Effector CD4-positive, alpha-beta T cell (primary cell): ENCODE measurements at regions not wholly inside any gene's neighbourhood (a gene's known extent, or its start where the extent isn't known, plus 50 kb on each side); places are given as distances from the start of the nearest gene placed in this dataset.

Source experiments
- DNase-seq: peaks from one replicate; pipeline ENCODE4 v3.0.0-alpha.2; 2020

DNA sequence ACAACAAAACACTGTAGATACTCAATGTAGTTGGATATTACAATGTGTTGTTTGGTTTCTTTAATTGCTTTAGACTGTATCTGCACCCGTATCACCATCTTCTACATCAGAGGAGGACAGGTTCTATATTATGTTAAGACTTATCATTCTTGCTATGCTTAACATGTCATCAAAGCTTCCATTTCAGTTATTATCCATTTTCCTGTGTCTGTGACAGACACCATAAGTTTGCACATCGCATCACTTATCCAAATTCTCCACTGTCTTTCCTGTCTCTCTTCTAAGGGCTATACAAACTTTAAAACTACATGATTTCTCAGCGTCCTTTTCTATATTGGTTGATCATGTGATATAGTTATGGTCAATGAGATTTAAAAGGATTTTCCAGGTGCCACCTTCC lies 719.0 kb downstream of the TBC1D32 start:
- DNase-seq, result no peak

DNA sequence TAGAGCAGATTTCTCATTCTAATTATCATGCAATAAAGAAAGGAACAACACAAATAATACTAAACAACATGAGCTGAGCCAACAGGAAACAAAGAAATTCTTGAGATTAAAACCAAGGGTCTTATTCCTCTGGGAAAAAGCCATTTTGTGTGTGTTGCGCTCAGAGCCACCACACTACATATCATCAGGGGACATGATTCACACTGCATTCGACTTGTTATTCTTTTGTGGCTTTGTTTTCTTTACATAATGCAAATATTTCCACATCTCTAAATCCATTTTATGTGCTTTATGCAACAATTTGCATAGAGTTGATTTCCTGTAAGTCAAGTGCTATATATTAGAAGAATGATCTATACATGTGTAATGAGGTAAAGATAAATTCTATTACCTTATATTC lies 719.6 kb downstream of the TBC1D32 start:
- no peak for DNase-seq

DNA sequence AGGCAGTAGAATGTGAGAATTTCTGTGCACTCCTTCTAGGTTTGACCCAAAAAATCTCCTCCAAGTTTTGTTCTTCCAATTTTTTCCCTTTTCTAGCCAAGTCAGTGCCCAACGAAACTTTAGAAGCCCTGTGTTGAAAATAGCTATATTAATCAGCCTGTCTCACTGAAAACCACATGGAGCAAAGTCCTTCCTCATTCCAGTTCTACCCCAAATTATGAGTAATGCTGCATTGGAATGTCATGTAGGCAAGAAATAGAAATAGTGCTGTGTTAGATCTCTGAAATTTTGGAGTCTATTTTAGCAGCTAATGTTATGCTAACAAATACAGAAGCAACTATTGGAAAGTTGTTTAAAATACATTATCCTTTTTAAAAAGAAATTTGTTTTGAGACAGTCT lies 725.5 kb downstream of the TBC1D32 start:
- DNase-seq, result no peak

DNA sequence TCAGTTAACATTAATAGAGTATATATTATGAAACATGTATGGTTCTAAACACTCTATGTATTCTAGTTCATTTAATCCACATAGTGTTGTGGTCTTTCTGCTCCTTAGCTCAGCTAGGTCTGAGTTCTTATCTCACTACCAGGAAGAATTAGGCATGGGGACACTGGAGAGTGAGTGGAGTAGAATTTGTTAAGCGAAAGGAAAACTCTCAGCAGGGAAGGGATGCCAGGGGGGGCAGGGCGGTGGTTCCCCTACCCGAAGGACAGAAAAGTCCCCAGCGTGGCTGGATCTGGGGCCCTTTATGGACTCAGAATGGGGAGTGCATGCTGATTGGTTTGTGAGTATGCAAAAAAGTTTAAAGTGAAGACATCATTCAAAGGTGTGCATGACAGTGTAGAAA lies 727.5 kb downstream of the TBC1D32 start:
- no peak for DNase-seq

DNA sequence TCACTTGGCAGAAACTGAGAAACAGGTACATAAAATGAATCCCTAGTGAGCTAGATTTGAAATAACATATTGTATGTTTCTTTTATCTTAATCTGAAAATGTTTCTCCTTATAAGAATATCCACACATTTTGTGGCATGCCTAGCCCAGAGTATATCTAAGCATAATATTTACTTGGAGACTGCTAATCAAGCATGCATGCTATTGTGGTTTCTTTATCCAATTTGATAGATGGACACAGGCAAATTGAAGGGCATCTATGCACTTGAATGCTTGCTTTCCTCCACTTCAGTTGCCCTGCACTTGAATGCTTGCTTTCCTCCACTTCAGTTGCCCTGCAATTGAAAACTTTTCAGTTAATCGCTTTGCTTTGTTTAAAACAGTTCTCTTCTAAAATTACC lies 729.8 kb downstream of the TBC1D32 start:
- no peak for DNase-seq

DNA sequence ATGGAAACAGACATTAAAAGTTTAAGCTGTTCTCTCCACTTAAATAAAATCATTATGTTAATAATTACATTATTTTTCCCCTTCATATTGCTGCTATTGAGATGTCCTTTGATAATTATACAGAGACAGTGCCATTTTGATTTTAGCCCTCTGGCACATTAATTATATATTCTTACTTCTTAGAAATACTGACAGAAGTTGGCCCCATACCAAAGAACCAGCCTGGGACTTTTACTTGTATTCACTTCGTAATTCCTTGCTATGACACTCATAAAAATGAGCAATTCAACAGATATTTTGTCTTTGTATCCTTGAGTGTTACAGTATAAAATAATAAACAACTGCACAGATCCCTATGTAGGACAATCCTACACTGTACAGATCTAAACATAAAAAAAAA lies 743.7 kb downstream of the TBC1D32 start:
- DNase-seq, result no peak

DNA sequence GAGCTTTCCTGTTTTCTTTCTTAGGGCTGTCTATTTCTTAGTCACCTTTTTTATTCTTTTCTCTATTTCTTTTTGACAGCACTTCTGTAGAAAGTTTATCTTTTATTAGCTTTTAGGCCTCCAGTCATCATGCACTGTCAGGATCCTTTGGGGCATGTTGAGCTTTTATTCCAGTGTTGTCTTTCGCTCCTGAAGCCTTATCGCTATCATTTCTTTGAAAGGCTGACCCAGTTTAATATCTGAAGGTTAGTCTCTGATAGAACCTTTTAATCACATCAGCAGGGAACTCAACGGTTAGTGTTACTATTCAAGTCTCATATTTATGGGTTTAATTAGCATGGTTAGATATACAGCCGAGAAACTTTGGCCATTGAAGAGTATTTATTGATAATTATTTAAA lies 745.9 kb downstream of the TBC1D32 start:
- DNase-seq, result no peak

DNA sequence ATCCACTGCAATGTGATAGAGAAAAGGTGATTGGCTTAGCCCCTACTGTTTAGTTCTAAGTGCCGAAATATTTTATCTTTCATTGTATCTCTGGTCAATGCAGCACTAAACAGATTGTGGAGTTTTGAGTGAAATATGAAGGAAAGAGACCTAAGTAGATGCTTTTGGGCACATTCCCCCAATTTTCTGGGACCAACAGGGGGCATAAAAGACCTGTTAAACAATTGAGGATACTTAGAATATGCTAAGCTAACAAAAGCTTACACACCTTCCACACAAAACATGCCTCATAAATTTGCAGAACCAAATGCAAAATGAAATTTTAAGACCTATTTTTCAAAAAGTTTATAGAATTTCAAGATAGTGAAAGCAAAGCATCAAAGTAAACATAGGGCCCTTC lies 746.9 kb downstream of the TBC1D32 start:
- DNase-seq, result no peak

DNA sequence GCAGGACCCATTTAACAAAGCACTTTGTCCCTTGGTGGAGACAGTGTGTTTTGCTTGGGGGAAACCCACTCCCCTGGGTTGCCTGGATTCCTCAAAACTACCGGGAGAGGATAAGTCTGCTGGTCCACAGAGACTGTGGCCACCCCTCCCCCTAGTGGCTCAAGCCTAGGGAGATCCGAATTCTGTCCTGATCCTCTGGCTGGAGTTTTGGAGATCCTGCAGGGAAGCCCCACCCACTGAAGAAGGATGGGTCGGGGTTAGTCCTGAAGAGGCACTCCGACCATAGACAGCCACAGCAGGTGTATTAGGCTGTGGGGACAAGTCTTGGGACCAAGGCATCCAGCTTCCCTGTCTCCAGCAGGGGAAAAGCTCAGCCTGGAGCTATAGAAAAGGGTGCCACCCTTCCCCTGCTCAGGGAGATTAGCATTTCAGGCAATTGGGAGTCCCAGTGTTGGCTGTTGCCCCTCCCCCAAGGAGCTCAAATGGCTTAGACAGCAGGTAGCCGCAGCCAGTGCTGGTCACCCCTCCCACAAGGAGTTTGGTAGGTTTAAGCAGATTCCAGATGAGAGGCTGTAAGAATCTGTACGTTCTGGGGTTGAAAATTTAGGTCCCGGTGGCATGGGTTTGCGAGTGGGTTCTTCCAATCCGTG lies 750.0 kb downstream of the TBC1D32 start:
- no peak for DNase-seq

DNA sequence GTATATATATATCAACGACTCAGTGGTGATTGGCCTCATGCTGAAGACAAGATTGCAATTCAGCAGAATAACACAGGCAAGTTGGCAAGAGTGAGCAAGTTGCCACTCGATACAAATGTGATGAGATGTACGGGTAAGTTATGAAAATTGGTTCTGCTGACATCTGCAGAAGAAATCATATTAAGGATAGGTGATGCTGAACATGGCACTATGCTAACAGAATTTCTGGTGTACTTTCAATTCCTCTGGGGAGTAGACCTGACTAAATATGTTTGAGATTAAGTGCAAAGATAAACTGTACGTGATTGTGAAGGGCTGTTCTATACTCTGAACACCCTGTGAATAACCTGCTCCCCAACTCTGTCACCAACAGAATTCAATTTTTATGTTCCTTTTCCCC lies 758.2 kb downstream of the TBC1D32 start:
- no peak for DNase-seq

DNA sequence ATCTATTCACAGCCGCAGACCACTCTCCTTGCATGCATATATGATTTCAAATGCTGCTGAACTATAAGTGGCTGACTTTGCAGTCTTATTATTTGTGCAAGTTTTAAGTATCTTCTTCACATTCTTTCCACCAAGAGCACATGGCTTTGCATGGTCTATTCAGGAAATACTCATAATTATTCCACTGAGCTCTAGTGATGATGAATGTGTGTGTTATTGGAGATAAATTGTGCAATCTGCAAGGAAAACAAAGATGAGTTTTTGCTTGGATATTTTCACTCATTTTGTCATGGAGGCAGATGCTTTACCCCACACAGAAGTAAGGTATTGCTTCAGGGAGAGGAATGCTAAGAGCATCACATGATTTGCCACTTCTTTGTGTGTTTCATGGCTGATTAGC lies 764.6 kb downstream of the TBC1D32 start:
- DNase-seq, result no peak

DNA sequence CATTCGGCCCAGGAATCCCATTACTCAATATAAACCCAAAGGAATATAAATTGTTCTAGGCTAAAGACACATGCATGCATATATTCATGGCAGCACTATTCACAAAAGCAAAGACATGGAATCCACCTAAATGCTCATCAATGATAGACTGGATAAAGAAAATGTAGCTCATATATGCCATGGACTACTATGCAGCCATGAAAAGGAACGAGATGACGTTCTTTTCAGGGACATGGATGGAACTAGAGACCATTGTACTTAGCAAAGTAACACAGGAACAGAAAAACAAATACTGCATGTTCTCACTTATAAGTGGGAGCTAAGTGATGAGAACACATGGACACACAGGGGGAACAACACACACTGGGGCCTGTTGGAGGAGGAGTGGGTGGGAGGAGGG lies 769.5 kb downstream of the TBC1D32 start:
- no peak for DNase-seq

DNA sequence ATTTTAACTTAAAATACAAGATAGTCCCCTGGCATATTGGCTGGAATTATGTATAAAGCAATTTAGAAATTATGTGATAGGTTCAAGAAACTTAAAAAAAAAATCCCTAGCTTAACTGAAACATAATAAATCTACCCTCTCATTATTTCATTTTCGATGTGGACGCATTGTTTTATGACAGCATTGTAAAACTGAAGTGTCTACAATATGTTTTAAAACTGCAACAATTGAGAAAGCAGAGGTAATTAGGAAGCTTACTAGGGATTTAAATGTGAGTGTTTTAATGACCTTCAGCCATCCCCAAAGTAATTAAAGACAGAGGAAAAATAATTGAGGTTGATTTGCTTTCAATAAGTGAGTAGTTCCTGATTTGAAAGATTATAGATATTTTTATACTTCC lies 776.0 kb downstream of the TBC1D32 start:
- DNase-seq, result no peak

DNA sequence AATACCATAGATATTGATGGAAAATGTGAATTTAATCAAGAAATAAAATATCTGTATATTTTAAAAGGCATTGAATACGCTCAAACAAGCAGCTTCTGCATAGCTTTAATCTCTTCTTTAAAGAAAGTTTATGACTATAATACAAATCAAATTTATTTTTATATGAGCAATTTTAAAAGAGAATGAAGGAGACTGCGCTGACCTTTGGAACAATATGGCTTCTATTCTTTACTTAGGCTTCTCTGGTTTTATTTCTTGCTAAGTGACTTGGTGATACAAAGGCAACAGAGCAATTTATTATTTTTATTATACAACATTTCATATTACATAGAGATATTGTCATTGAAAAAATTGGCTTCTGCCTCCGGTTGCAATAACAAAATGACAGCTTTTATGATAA lies 776.7 kb downstream of the TBC1D32 start:
- no peak for DNase-seq

DNA sequence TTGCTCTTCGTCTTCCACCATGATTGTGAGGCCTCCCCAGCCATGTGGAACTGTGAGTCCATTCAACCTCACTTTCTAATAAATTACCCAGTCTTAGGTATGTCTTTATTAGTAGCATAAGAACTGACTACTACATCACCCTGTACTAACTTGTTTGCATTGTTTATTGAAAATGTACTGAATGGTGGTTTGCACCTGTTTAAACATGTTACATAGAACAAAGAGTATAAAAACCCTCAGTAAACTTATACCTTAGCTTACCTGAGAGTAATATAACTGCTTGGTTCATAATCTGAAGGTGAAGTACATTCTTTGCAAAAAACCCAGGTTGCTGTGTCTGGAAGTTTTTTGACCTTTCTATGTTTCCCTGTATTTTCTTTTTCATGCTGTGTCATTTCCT lies 777.8 kb downstream of the TBC1D32 start:
- DNase-seq, result no peak

DNA sequence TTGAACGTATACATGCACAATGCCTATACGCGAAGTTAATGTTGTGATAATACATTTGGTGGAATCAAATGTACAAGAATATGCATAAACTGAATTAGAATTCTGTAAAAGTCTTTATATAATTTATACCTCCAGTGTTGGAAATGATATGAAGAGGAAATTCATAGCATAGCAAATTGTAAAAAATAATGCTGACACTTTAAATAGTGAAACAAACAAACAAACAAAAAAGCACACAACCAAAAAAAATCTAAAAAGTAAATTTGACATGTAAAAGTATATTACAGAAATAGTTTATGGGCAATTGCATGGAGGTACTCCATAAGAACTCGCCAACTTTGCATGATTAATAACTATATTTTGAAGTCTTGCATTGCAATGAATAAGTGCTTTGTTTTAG lies 780.9 kb downstream of the TBC1D32 start:
- no peak for DNase-seq

DNA sequence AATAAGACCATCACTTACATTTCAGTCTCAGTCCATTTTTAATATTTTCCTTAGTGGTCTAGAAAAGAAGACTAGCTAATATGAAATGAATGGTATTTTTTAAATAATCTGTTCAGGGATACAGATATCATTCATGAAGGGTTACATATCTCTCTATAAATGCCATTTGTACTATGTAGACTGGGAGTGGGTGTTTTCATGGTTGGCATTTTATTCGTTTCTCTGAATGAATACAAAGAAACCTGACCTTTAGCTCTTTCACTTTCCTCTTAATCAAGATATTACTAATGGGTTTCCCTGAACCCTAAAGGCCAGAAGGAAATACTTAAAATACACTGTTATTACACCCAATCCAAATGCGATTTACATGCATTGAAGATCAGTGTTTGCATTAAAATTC lies 788.9 kb downstream of the TBC1D32 start:
- no peak for DNase-seq

DNA sequence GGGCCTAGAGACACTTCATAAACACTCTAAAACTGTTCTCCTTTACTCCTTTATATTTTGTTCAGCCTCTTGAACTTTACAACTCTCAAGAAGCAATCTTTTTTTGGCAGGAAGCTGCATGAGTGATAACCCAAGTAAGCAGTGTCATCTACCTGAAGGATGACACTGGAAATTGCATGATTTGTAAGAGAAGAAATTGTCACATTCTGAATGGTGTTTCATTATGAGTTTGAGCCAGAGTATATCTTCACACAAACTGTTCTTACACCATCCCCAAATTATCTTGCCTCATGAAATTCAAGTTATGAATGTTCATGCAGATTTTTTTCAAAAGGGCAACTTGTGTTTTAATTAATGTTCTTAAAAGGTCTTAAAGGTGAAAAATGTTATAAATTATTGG lies 799.3 kb downstream of the TBC1D32 start:
- no peak for DNase-seq

DNA sequence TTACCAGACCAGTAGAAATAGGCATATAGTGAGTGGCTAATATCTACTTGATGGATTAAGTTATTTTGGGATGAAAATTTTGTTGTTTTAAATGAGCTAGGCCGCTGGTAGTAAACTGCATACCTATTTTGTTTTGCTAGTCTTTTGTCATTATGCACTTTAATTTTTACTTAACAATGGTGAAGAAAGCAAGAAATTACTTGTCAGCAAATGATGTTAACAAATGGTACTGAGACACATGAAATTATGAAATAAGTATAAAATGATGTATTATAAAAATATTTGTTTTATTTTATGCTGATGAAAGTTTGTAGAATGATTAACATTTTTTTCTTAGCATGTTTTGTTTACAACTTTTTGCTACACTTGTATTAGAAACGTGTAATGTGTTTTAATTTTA lies 807.7 kb downstream of the TBC1D32 start:
- no peak for DNase-seq

DNA sequence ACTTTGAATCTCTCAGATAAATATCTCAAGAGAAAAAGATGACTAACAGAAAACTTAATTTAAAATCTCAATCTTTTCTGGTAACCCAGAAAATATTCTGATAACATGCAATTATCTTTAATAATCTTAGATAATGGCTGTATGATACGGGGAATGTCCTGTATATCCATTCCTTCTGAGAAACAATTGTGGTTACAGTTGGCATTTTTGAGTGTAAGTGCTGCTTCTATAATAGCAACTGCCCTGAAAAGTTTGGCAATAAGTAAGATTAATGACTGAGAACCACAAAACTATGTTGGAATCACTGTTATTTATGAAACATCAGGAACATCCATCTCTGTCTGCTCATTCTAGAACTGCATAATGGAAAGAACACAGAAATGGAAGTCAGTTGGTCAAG lies 819.7 kb downstream of the TBC1D32 start:
- no peak for DNase-seq

DNA sequence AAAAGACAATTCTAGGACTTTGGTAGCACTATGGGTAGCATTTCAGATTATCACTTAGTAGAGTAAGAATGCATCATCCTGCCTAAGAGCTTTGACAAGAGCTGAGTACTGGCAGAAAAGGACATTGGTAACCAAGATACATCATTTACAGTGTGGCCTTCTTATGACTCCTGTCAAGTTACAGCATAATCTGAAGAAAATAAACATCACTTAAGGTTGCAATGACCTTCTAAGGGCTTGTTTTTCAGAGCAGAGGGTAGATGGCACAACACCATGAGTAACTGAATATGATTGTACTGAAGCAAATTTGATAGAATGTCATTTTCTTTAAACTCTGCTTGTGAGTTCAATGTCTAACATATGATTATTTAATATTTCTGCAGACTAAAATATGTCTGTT lies 822.6 kb downstream of the TBC1D32 start:
- no peak for DNase-seq

DNA sequence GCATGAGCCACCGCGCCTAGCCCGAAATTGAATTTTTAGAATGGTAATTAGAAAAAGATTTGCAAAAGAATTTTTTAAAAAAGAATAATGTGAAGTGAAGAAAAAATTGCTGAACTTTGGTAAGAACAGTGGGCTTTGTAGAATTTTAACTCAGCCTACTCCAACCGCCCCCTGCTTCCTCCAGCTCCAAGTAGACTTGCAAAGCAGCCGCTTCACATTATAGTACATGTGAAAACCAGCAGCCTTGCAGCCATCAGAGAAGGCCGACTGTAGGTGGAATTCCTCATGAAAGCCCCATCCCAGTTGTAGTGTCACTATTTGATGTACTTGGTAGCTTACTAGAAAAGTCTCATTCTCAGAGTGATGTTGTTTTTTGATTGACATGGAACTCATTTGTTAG lies 835.6 kb downstream of the TBC1D32 start:
- no peak for DNase-seq

DNA sequence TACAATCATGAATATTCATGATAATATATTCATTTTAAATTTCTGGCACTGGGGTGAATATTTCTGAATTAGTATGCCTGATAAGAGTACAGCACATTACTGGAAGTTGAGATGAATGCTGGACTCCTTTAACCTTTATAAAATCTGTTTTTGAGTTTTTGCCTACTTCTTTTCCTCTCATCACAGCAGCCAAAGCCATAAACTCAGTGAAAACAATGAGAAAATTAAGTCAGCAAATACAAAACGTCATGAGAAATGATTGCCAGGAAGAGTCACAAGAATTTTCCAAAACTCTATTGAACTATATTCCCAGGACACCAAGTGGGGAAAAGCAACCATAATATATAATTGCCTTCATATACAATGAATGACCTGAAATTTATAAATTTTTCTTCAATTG lies 837.6 kb downstream of the TBC1D32 start:
- DNase-seq, result no peak

DNA sequence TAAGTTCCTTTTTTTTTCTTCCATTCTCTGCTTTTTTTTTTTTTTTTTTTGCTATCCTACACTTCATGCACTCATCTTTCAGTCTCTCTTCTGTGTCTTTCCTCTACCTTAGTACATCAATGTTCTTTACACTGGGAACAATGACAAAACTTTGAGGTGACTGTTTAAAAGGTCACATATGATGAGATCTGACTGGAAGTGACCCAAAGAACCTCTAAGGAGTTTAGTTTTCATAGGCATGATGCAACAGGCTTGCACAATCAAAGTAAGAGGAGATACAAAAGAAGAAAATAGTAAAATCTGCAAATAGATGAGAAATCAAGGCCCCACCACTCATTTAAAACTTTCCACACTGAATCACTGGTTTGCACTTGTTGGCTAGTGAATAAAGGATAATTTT lies 840.8 kb downstream of the TBC1D32 start:
- no peak for DNase-seq

DNA sequence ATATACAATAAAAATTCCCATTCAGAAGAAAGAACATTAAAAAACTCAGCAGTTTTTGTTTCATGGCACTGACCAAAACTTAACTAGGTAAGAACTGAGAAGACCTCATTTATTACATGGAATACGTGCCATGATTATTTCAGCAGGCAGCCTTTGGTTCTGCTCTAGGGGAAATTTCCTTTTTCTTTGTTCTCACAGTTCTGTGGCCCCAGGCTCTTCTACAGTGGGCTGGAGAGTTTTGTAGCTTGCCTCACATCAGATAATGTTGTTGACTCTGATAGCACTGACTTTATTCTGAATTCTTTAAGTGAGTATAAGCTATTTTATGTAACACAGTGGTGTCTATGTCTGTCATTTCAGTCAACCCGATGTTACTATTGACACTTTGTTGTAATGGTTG lies 844.3 kb downstream of the TBC1D32 start:
- no peak for DNase-seq

DNA sequence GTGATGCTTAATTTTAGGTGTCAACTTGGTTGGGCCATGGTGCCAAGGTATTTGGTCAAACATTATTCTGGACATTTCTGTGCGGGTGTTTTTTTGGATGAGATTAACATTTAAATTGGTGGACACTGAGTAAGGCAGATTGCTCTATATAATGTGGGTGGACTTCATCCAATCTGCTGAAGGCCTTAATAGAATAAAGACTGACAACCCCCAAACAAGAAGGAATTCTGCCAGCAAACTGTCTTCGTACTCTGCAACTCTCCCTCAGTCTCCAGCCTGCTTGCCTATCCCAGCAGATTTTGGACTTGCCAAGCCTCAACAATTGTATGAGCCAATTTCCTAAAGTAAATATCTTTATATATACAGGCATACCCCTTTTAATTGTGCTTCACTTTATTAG lies 850.1 kb downstream of the TBC1D32 start:
- DNase-seq, result no peak
